Right hindlimb (tissue), 1 donor: ENCODE measurements at regions not wholly inside any gene's neighbourhood (a gene's known extent, or its start where the extent isn't known, plus 50 kb on each side); places are given as distances from the start of the nearest gene placed in this dataset.

Experiments used
- DNase-seq: peaks from one replicate; pipeline ENCODE4 v3.0.0-alpha.2; 2018

DNA sequence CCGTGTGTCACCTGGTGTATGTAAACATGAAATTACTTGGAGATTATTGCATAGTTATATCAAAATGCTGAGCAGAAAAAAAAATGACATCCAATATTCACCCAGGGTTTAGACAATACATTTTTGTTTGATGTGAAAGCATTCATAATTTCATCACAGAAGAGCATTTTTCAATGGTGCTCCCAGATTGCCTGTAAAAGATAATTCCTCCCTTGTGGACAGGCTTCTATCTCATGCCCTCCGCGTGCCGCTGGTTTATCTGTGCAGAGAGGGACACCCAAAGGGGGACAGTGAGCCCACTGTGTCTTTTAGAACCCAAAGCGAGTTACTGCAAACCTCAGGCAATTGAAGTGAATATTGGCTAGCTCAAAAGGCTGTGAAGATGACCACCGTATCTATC is 126.2 kb upstream of the KLF6 start:
- DNase-seq, result no peak

DNA sequence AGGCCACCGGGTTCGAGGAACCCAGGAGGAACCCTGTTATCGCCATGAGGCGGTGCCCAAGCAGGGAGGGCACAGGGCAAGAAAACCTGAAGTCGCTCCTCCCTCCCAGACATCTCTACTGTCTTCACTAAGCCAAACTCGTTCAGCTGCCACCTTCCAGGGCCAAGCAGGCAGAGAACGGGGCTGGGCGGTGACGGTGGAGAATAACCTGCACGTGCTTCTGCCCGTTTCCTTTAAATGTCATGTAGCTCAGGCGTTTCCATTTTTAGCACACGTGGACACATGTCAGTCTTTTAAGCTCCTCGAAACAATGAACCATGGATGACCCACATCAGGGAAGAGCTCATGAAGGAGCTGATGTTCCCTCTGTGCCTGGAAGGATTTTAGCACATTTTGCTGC is 124.3 kb upstream of the KLF6 start:
- no peak for DNase-seq

DNA sequence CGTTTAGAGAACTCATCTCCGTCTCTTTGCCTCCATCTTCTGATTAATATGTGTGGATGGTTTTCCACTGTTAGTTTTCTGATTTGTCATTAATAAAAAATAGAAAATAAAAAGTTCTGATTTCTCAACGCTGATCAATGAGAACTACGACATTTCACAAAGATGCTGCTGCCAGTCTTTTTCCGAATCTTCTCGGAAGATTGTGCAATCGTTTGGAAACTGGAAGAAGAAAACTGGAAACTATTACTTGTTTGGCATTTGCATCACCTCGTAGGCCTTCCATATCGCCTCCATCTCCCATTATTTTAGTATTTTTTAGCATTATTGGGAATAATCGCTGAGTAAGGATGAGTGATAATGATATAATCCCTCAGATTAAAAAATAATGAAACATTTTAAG is 123.2 kb upstream of the KLF6 start:
- DNase-seq, result no peak

DNA sequence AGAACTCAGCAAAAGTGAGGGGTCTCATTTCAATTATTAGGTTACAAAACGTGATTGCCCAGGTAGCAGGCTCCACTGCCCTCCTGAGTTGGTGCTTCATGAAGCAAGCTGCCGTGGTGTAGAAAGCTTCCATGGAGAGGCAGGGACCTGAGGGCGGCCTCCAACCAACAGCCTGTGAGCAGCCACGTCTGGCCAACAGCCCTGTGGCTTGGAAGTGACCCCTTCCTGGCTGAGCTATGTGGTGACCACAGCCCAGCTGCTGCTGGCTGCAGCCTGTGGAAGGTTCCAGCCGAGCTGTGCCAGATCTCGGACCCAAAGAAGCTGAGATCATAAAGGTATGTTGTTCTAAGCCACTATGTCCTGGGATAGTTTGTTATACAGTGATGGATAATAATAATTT is 122.5 kb upstream of the KLF6 start:
- DNase-seq, result no peak

DNA sequence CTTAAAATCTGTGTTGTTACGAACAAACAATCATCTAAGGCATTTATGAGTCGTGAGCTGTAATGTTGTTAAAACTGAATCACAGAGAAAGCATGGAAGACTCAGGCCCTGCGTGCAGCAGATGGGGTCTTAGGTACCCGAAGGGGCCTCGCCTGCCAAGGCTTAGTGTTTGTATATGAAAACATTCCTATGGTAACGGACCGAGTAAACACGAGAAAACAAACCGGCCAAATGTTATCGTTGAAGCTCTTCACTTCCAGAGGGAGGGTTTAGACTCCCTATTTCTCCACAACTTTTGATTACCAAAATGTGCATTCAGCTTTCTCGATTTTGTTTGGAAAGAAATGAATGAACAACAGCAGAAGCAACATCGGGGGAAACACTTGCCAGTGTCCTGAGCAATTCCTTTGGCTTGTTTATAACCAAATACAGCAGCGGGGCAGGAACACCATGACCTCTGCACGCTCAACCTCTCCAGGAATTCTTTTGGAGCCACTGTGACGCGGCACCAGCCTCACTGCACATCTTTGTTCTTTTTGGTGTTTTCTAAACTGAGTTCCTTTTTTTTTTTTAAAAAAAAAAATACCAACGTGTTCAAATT is 121.6 kb upstream of the KLF6 start:
- DNase-seq, result no peak

DNA sequence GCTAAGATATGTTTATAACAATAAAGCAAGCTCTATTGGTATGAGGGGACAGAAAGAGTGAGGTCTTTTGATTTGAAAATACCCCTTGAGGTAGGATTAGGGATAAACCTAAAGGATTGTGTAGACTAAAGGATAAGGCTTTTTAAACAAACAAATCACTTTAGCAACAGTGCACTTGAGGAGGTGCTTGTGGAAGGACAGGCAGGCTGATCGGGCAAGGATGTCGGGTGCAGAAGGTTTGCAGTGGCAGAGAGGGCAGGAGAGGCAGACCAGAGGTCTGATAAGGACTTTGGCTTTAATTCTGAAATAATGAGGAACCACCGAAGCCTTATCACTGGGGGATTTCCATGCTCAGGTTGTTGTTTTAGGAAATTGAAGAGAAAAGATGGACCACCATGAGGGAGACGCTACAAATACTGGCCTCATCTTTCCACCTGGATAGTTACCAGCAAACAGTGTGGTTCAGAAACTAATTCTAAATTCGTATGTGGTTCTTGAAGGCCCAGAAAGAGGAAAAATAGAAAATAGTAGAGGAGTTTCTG is 119.5 kb upstream of the KLF6 start:
- DNase-seq, result no peak

DNA sequence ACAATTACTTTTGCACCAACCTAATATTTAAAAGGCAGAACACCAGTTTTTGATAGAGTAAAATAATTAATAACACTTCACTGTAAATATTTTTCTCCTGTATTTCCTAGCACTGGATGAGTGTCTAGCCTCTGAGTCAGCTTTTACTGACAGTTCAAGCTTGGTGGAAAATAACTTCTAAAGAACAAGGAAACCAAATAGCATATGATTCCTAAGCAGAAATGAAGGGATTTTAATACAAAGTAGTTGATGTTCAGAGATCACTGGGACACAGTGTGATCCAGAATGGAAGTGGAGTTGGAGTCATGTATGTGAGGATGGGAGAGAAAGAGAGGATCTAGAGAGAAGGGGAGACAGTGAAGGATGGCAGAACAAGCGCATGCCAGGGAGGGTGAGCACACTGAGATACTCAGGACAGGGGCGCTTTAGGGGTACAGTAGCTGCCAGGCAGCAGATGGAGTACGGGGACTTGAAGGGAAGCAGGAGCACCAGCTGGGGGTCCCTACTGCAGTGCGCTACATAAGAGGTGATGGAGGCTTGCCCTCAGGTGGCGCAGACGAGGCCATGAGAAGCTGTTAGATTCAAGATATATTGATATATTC is 117.9 kb upstream of the KLF6 start:
- no peak for DNase-seq

DNA sequence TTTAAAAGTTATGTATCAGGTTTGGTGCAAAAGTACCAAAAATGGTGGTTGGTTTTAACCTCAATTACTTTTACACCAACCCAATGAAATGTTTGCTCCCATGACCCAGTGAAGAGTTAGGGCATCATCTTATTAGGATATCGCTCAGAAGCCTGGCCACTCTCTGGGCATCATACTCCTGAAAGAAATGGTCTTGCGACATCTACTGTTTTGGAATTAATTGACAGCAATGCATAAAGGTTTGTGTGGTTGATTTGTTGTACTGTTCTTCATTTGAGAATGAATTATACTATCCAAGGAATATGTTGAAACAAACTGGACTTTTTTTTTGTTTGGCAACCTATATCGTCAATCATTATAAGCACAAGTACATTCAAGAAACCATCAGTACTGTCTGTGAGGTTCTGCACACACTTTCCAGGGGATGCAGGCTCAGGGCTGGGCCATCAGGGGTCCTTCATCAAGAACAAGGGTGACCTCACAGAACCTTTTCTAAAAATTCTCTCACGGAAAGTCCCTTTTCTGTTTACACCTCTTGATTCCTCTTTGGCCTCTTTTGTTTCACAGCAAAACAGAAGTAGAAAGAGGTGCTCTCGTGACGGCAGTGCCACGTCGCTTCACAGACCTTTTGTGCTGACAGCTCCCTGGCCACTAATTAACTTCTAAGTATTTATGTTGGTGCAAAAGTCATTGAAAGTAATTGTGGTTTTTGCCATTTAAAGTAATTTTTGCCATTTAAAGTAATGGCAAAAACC is 117.2 kb upstream of the KLF6 start:
- DNase-seq, result no peak

DNA sequence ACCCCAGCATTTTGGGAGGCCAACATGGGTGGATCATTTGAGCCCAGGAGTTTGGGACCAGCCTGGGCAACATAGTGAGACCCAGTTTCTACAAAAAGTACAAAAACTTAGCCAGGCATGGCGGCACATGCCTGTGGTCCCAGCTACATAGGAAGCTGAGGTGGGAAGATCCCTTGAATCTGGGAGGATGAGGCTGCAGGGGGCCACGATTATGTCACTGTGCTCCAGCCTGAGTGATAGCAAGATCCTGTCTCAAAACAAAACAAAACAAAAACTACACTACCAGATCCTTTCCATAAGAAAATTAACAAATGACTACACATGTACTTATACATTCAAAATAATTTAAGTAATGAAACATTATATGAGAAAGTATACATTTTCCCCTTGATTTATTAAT is 116.4 kb upstream of the KLF6 start:
- no peak for DNase-seq

DNA sequence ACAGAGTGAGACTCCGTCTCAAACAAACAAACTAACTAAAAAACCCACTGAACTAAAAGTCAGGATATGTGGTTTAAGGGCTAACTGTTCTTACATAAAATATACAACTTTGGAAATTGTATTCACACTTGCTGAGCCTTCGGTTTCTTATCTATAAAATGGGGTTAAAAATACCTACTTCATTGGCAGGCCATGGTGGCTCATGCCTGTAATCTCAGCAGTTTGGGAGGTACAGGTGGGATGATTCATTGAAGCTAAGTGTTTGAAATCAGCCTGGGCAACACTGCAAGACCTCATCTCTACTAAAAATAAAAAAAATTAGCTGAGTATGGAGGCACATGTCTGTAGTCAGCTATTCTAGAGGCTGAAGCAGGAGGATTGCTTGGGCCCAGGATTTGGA is 115.4 kb upstream of the KLF6 start:
- DNase-seq, result no peak

DNA sequence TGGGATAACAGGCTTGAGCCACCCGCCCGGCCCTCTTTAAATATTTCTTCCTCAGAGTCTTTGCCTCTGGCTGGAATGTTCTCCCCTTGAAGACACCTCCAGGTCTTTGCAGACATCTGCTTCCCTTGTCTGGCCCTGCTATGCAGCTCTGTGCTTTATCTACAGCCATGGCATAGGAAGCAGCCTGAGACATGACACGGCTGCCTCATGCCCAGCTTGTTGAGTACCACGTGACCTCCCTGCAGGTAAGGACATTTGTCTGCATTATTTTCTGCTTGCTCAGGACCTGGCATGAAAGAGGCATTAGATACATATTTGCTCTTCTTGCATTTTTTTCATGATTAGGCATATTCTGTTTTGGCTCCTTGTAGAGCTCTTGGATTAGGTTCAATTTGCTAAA is 113.8 kb upstream of the KLF6 start:
- DNase-seq, result no peak

DNA sequence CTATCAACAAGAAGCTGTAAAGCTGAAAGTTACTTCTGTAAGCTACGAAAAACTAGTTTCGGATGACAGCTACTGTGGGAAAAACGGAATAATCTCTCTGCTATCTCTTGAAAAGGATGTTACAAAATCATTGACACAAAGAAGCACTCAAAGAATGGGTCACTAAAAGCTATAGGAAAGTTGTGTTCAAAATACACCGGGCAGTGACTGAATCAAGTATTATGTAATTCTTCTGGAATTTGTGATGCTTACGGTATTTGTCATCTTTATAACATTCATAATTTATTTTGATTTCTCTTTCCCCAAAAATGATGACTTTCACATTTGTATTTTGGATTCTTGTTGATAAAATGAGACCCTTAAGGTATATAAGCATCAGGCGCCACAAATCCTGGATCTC is 112.1 kb upstream of the KLF6 start:
- no peak for DNase-seq

DNA sequence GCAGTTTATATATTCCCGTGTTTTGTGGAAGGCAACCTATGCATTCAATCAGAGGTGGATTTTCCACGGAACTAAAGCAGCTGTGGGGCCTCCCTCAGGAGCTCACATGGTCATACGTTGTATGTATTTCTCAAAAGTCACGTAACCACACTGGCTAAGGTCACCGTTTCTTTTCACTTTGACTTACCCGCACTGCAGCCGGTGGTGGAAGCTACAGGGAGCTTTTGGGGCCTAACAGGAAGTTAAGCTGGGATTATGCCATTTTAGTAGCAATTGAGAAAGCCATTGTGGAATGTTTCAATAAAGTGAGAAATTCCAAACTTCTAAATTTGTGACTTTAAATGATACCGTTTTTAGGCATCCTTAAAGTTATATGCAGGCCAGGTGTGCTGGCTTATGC is 111.2 kb upstream of the KLF6 start:
- DNase-seq, result no peak

DNA sequence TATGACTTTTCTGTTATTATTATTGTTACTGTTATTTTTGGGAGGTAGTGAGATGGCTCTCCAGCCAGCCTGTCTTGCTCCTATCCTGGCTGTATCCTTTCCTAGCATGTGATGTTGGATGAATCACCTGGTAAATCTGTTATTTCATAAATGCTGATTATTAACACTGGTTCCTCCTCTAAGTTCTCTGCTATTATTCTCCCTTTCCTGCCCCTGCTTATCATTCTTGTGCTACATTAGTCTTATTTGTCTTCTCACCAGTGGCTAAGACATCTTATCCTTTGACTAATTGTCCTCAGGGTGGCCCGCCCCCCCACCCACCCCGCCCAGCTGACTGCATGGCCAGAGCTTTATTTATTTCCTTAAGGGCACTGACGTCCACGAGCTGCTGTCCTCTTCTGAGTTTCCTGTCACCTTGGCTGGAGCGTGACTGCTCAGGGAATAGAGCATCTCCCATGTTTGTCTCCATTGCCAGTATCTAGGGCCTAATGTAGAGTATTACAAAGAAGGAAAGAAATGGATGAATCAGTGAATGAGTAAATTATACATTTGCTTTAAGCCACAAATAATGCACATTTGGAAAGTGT is 110.1 kb upstream of the KLF6 start:
- DNase-seq, result no peak

DNA sequence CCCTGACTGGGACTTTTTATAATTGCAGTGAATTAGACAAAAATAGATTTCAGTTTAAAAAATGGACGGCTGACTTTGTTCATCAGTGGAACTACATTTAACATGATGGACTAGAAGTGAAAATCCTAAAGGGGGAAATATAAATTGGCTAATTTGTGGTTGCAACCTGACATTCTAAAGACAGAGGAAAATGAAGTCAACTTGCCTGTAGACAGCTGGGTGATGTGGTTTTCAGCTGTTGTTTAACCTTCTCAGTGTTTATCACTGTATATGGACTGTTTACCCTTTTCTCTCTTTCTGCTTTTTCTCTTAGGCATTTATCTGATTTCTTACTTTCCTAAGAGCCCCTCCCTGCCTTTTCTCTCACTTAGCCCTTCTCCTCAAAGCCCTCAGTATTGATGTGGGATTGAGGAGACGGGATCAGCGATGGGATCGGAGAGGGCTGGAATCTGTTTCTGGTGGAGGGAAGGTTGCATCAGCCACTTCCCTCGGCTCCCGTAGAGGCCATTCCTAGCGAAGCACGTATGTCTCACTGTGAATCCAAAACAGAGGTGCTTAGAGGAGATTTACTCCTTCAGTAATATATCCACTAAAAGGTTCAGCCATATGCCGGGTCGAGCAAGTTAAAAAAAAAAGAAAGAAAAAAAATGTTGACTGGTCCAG is 109.0 kb upstream of the KLF6 start:
- DNase-seq, result no peak

DNA sequence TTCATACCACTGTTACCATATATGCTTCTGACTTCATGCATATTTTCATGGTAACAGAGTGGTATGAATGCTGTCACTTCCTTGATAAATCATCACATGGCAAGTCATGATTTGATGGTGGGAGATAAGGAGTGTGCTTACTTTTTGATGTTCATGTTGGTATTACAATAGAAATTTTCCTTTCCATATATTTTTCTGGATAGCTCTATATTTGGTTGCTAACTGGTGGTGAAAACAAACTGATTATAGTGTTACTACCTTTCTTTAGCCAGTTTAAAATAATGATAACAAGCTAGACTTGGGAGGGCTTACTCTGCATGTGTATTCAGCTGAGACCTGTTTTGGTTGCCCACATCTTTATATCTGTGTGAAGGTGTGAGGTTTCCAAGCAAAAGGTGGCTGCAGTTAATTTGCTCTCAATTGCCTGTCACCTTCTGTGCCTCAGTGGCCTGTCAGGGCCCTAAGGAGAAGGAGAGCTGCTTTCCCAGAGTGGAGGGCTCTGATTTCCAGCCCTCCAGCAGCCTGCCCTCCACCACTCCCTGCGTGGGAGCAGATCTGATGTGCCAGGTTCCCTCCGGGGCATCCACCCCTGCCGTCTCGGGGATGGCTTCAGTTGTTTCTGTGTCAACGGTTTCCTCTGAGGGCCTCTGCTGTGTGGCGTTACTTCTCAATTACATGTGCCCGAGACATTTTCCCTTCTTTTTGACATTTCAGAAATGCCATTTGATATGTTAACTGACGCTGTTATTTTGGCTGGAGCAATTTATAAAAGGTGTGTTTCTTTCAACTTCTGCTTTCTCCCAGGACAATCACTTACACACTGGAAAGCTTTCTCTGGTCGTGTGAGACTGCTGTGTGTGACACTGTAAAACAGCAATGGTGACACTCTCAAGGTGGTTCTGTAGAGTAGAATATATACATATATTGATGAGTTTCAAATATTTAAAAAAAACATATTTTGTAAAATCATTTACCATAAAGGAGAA is 107.7 kb upstream of the KLF6 start:
- DNase-seq, result no peak

DNA sequence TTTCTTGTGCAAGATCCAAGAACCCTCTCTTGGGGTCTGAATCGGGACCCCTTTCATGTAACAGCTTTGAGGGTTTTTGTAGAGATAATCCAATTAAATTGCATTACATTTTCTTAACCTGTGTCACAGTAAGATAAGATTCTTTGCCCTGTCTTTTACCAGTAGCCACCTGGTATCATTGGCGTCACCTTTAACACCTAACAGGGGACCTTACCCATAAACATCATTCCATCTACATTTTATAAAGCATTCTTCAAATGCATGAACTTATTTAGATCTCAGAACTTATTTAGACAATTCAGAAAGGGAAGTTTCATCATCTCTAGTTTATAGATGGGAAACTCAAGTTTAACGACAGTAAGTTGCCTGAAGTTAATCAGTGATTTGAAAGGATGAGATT is 106.4 kb upstream of the KLF6 start:
- DNase-seq, result no peak

DNA sequence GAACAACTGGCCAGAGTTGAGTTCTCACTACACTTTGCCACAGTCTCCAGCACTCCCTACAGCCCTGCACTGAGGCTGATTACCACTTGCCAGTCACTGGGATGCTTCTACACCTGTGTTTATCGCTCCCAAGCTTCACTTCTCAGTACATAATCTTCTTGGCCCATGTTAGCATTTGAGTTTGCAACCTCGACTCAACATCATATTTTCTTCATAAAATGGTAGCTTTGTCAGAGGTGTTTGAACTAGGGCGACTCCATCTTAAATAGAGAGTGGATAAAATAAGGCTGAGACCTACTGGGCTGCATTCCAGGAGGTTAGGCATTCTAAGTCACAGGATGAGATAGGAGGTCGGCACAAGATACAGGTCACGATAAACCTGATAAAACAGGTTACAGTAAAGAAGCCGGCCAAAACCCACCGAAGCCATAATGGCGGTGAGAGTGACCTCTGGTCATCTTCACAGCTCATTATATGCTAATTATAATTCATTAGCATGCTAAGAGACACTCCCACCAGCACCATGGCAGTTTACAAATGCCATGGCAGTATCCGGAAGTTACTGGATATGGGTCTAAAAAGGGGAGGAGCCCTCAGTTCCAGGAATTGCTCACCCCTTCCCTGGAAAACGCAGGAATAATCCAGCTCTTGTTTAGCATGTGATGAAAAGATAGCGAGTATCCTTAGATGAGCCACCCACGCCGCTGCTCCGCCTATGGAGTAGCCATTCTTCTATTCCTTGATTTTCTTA is 105.8 kb upstream of the KLF6 start:
- no peak for DNase-seq

DNA sequence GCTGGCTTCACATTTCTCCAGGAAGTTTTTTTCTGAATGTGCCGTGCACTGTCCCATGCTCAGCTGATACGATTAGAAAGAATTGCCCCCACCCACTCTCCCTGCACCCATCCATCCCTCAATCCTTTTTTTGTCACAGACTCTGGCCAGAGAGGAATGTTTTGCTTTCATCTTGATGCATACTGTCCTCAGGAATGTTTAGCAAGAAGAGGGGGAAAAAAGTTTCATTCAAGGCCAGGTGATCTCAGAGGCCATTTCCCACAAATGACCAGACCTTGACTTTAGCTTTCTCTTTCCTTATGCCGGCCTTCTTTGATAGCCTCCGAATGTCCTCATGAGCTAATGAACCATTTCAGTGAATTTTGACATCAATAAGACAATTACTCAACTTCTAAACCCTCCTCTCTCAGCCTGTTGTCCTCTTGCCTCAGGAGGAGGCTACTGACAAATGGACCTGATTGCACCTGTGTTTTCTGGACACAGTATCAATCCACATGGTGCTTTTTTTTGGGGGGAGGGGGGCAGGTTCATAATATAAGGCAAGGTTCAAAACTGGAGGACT is 105.0 kb upstream of the KLF6 start:
- no peak for DNase-seq

DNA sequence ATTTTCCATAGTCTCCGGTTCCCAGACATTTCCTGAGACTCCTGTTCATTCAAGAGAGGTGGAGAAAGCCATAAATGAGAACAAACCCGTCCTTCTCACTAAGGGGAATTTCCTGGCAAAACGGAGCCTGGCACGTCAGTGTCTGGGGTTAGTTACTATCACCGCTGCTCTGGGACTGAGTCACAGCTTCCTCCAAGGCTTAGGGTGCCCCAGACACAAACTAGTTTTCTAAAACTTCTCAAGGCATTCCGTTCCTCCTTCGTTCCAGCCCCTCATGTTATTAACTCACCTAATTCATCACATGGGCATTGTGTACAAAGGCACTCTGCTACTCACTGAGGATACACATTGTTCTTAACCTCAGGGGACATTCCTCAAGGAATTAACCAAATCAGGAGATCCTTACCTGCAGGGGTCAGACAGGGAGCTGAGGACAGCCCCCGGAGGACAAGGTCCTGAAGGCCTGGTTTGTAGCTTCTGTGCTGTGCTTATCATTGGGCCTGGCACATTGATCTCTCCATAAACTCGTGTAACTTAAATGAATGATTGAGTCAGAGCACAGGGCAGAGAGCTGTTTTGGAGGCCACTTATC is 103.0 kb upstream of the KLF6 start:
- no peak for DNase-seq

DNA sequence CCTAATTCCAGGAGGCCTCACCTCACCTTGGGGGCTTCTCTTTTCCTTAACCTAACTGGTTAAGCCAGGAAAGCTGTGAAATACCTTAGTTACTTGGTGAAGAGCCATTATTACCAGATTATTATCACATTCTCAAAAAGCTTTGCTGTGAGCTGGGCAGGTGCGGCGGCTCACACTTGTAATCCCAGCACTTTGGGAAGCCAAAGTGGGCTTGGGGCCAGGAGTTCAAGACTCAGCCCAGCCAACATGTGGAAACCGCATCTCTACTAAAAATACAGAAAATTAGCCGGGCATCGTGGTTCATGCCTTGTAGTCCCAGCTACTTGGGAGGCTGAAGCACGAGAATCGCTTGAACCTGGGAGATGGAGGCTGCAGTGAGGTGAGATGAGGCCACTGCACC is 102.4 kb upstream of the KLF6 start:
- no peak for DNase-seq
